Fibroblast of skin of back (primary cell): ENCODE measurements at regions not wholly inside any gene's neighbourhood (a gene's known extent, or its start where the extent isn't known, plus 50 kb on each side); places are given as distances from the start of the nearest gene placed in this dataset.
"Not testable (repeated sequence)": the region's sequence is repeated elsewhere in the genome, so short reads cannot be mapped to it uniquely, and the experiment has no call there.

ENCODE experiments used
- DNase-seq: peaks from one replicate; pipeline ENCODE4 v3.0.0-alpha.2; 2013

GRCh38 chr3:66633402-66634381 is 132.9 kb upstream of the LRIG1 start:
- DNase-seq = peak; percentile 8

DNA sequence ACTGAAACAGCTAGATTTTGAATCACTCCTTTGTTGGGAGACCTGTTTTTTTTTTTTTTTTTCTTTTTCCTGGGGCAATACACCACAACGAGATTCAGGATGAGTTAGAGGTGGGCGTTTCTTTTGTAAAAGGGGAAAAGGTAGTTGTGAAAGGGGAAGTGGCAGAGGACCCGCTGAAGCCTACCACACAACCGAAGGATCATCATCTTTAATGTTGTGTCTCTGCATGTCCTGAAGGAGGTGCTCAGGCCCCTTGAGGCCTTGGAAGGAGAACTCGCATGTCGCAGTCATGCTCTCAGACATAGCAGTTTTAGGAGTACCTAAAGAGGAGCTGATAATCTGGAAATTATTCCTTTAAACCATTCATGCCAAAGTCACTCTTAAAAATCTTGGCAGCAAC is 137.9 kb upstream of the LRIG1 start:
- no peak for DNase-seq

GRCh38 chr3:66639809-66640356 is 139.1 kb upstream of the LRIG1 start:
- DNase-seq = peak; percentile 3

GRCh38 chr3:66642019-66642418 is 141.2 kb upstream of the LRIG1 start:
- no peak for DNase-seq

GRCh38 chr3:66642484-66642883 is 141.7 kb upstream of the LRIG1 start:
- DNase-seq = no peak

GRCh38 chr3:66644549-66644948 is 143.7 kb upstream of the LRIG1 start:
- DNase-seq = no peak

DNA sequence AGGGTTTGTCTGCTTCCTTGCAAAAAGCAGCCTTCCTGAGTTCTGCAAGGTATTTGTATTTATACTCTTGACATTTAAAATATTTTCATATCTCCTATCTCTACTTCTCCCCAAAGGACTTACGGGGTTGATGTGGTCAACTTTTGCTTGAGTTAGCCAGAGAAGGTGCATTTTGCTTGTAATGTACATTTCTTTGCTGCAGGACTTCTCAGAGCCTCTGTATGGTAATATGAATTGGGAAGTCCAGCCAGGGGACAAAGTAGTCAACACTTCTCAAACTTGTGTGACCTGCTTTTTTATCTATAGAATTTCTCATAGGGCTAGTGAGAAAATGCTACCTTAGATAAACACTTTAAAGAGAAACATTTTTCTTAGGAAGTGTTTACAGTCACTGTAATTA is 148.2 kb upstream of the LRIG1 start:
- DNase-seq = no peak

GRCh38 chr3:66651520-66651919 is 150.7 kb upstream of the LRIG1 start:
- DNase-seq = not testable (repeated sequence)

DNA sequence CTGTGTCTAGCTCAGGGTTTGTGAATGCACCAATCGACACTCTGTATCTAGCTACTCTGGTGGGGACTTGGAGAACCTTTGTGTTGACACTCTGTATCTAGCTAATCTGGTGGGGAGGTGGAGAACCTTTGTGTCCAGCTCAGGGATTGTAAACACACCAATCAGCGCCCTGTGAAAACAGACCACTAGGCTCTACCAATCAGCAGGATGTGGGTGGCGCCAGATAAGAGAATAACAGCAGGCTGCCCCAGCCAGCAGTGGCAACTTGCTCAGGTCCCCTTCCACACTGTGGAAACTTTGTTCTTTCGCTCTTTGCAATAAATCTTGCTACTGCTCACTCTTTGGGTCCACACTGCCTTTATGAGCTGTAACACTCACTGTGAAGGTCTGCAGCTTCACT is 151.3 kb upstream of the LRIG1 start:
- DNase-seq = not testable (repeated sequence)

GRCh38 chr3:66655044-66655443 is 154.2 kb upstream of the LRIG1 start:
- no peak for DNase-seq

DNA sequence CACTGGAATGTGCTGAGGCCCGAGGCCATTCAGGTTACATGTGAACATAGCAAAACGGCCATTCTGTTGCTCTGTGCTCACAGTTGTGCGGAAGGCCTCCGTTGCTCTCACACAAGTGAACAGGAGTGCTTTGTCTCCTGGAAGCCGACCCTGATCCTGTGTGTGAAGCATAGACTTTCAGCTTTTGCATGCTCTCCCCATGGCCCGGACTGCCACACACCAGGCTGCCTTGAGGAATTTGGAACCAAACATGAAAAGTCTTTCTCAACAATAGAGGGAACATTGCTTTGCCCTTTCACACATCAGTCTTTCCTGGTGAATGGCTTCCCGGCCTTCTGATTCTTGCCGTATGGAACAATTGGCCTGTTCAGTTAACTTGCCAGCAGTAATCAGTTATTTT is 154.8 kb upstream of the LRIG1 start:
- no peak for DNase-seq

DNA sequence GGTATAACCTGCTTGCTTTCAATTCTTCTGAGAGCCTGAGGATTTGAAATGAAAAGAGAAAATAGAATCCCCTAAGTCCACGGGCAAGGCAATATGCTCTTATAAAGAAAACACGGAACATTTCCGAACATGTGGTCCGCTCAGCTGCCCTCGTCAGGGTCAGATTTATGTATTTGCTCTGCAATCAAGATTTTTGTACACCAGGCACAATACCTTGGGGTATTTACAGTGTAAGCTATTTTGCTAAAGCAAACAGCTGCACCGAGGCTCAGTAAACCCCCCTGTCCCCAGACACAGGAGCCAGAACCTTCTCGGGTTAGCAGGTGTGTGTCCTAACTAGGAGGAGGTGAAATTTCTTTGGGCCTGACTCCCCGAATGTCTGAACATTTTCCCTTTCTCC is 155.8 kb upstream of the LRIG1 start:
- DNase-seq = no peak

GRCh38 chr3:66659056-66659455 is 158.2 kb upstream of the LRIG1 start:
- DNase-seq = no peak

- no peak for DNase-seq
Observed at GRCh38 chr3:66661628-66662027, 160.8 kb upstream of the LRIG1 start.

GRCh38 chr3:66662894-66663293 is 162.1 kb upstream of the LRIG1 start:
- no peak for DNase-seq

DNA sequence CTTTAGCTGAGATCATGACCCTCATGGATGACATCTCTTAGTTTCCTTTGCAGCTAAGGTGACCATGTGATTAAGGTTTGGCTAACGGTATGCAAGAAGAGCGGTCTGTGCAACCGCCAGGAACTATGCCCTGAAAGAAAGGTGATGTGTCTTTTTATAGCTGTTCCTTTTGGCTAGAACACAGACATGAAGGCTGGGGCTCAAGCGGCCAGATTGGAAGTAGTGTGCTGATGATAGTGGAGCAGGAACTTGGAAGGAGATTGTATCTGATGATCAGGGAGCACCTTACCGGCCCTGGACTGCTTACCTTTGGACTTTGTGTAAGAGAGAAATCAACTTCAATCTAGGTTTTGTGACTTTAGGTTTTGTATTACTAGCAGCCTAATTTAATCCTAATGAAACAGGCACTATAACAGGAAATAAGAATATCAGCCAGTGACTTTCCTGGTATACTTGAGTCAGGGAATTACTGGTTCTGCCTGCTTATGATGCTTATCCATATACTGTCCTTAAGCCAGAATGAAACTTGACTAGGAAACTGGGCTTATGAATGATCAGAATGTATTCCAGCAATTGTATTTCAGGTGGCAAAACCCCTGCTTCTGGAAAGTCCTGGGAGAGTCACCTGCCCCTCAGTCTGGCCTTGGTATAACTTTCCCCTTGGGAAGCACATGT is 164.3 kb upstream of the LRIG1 start:
- DNase-seq = no peak

- DNase-seq = no peak
Observed at GRCh38 chr3:66666362-66666761, 165.5 kb upstream of the LRIG1 start.

- DNase-seq = no peak
Observed at GRCh38 chr3:66667263-66667662, 166.4 kb upstream of the LRIG1 start.

- no peak for DNase-seq
Observed at GRCh38 chr3:66671291-66671690, 170.5 kb upstream of the LRIG1 start.

GRCh38 chr3:66672830-66673229 is 172.0 kb upstream of the LRIG1 start:
- no peak for DNase-seq

DNA sequence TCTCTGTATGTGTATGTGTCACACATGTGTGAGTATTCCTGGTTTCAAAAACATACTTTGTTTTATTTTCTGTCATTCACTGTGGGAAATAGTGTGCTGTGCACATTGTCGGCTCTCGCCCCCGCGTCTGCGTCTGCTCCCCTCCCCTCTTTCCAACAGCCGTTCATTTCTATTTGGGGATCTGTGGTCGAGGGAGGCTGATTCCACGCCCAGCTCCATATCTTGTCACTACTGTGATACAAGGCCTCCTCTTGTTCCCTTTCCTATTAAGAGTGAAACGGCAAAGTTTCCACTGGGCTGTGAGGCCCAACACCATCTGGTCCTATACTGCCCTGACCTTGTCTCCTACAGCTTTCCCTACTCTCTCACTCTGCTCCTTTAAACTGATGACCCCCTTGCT is 172.5 kb upstream of the LRIG1 start:
- DNase-seq = peak; percentile 14

DNA sequence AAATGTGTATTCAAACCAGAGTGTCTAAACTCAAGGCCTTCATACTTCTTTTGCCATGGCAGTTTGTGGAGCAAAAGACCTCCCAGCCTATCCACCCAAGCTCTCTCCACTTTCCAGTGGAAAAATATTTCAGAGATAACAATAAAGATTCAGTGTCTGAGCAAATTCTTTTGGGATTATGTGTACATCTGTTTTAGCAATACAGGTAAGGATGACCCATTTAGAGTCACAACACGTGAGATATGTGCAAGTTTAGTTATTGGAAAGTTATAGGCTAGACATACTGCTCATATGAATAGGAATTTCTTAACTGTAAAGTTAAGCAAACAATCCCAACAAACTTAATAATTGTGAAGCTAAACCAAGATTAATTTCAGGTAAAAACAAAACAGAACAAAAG is 174.5 kb upstream of the LRIG1 start:
- peak; percentile 70 for DNase-seq

GRCh38 chr3:66692042-66692765 is 191.4 kb upstream of the LRIG1 start:
- no peak for DNase-seq
